OCI-LY7 (cell line): ENCODE measurements at regions not wholly inside any gene's neighbourhood (a gene's known extent, or its start where the extent isn't known, plus 50 kb on each side); places are given as distances from the start of the nearest gene placed in this dataset.

Experiments used
- BruUV-seq: library from RNA; stranded (reverse); fragments of 400-500 nt; replicated peaks from 2 replicates; lab custom pipeline; 2021; lab: Mats Ljungman, UMichigan
- CTCF ChIA-PET: fragments of 300-600 bp; sonication (Branson Sonifier 250); formaldehyde crosslinking; loops from one replicate; lab custom pipeline; 2022; ENCODE audit warnings: antibody characterized with exemption; ENCODE audit not compliant: unreplicated experiment; lab: Charles Lee
- POLR2A ChIA-PET: fragments of 300-600 bp; sonication (Branson Sonifier 250); formaldehyde crosslinking; loops from one replicate; lab custom pipeline; 2022; ENCODE audit warnings: antibody characterized with exemption; lab: Charles Lee
- DNase-seq: peaks from one replicate; pipeline ENCODE4 v3.0.0-alpha.2; 2015; ENCODE audit warnings: low spot score
- H2AFZ ChIP-seq: fragments of 200-600 bp; sonication (generic), shearing (Covaris generic); 2 replicates; pipeline ENCODE4 v1.6.1; 2014; ENCODE audit warnings: mild to moderate bottlenecking, antibody characterized with exemption, low read length, moderate library complexity
- H3K27ac ChIP-seq: fragments of 200-600 bp; sonication (generic); 2 replicates; pipeline ENCODE4 v1.5.1; 2014; ENCODE audit warnings: mixed run types, low read depth, mild to moderate bottlenecking, moderate library complexity, low read length, inconsistent platforms; ENCODE audit not compliant: poor library complexity, severe bottlenecking
- H3K36me3 ChIP-seq: fragments of 200-600 bp; sonication (generic); 2 replicates; pipeline ENCODE4 v1.6.1; 2014; ENCODE audit warnings: mild to moderate bottlenecking, antibody characterized with exemption, low read length, moderate library complexity, mixed read lengths; ENCODE audit not compliant: insufficient read depth
- H3K4me1 ChIP-seq: fragments of 200-600 bp; sonication (generic); 2 replicates; pipeline ENCODE4 v1.5.1; 2014; ENCODE audit warnings: mild to moderate bottlenecking, low read length; ENCODE audit not compliant: insufficient read depth, poor library complexity, severe bottlenecking
- H3K4me2 ChIP-seq: fragments of 200-600 bp; sonication (generic); 2 replicates; pipeline ENCODE4 v1.6.1; 2014; ENCODE audit warnings: mild to moderate bottlenecking, low read length
- H3K4me3 ChIP-seq: fragments of 200-600 bp; sonication (generic); 2 replicates; pipeline ENCODE4 v1.5.1; 2014; ENCODE audit warnings: mild to moderate bottlenecking, low read depth, low read length; ENCODE audit not compliant: poor library complexity, severe bottlenecking
- H3K79me2 ChIP-seq: fragments of 200-600 bp; sonication (generic); 2 replicates; pipeline ENCODE4 v1.6.1; 2016; ENCODE audit warnings: low read depth, mild to moderate bottlenecking, low read length, moderate library complexity, mixed read lengths; ENCODE audit not compliant: insufficient read depth
- H3K9me2 ChIP-seq: fragments of 200-600 bp; sonication (generic); 2 replicates; pipeline ENCODE4 v1.6.1; 2016; ENCODE audit warnings: mild to moderate bottlenecking, low read length, mixed read lengths; ENCODE audit not compliant: insufficient read depth
- H3K9me3 ChIP-seq: fragments of 200-600 bp; sonication (generic); 2 replicates; pipeline ENCODE4 v1.6.1; 2014; ENCODE audit warnings: mild to moderate bottlenecking, mixed run types, low read length, mixed read lengths
- H4K20me1 ChIP-seq: fragments of 200-600 bp; sonication (generic); 2 replicates; pipeline ENCODE4 v1.6.1; 2014; ENCODE audit warnings: mild to moderate bottlenecking, antibody characterized with exemption, low read length, moderate library complexity, mixed read lengths; ENCODE audit not compliant: insufficient read depth
- EZH2phosphoT487 ChIP-seq: fragments of 200-600 bp; sonication (generic); IDR thresholded peaks from 2 replicates; pipeline ENCODE4 v1.6.1; 2018; ENCODE audit warnings: low read depth, borderline replicate concordance, mild to moderate bottlenecking, mixed run types, antibody characterized with exemption, low read length, moderate library complexity, mixed read lengths
- intact Hi-C: fragments of 100-400 bp; cut with micrococcal nuclease; formaldehyde crosslinking; loops from one replicate; pipeline ENCODE4 v1.10.0; 2022; ENCODE audit not compliant: unreplicated experiment
- TF ChIP-seq, protein P1 (sequence below): fragments of 200-600 bp; sonication (generic); conservative IDR thresholded peaks from 2 replicates; pipeline ENCODE4 v1.5.1; 2014; ENCODE audit warnings: mild to moderate bottlenecking, antibody characterized with exemption, low read length, moderate library complexity, mixed read lengths

GRCh38 chr9:117926031-117926658, 221.9 kb downstream of the TLR4 start:
- Histone ChIP-seq H3K9me2 (no peaks in the 10 kb centered on the region), H3K79me2 (no peaks in the 10 kb centered on the region), H3K4me1 (no peaks in the 10 kb centered on the region), H3K9me3 (no peaks in the 10 kb centered on the region), H2AFZ (no peak overlapping the region), H3K27ac (no peak overlapping the region), H4K20me1 (no peaks in the 10 kb centered on the region), H3K4me3 (no peak overlapping the region), H3K4me2 (no peak overlapping the region), H3K36me3 (no peaks in the 10 kb centered on the region)
- no TSS peak for BruUV-seq
- POLR2A ChIA-PET: interaction anchor here (0.7 kb wide), 1 partner anchor 10 kb away, joined by 3 read pairs; no protein-coding TSS in a partner anchor
- intact Hi-C loops: loop anchor here (10.0 kb wide), 1 partner anchor 219 kb away; no protein-coding TSS in a partner anchor
- CTCF ChIA-PET: no interaction called here
- DNase-seq: no peak
- TF ChIP-seq, protein P1, sequence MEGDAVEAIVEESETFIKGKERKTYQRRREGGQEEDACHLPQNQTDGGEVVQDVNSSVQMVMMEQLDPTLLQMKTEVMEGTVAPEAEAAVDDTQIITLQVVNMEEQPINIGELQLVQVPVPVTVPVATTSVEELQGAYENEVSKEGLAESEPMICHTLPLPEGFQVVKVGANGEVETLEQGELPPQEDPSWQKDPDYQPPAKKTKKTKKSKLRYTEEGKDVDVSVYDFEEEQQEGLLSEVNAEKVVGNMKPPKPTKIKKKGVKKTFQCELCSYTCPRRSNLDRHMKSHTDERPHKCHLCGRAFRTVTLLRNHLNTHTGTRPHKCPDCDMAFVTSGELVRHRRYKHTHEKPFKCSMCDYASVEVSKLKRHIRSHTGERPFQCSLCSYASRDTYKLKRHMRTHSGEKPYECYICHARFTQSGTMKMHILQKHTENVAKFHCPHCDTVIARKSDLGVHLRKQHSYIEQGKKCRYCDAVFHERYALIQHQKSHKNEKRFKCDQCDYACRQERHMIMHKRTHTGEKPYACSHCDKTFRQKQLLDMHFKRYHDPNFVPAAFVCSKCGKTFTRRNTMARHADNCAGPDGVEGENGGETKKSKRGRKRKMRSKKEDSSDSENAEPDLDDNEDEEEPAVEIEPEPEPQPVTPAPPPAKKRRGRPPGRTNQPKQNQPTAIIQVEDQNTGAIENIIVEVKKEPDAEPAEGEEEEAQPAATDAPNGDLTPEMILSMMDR: no peak
- no peak for TF ChIP-seq EZH2phosphoT487

- H3K9me3 ChIP-seq: no peaks in the 10 kb centered on the region
- no peaks in the 10 kb centered on the region for H3K4me1 ChIP-seq
- TF ChIP-seq, protein P1: peak; percentile 72
- TF ChIP-seq EZH2phosphoT487: no peak
- ChIA-PET POLR2A (interaction anchor here (0.6 to 0.9 kb wide), 3 partner anchors 10 to 141 kb away, joined by 3 to 6 read pairs (median 3); no protein-coding TSS in a partner anchor), CTCF (no interaction called here)
- no TSS peak for BruUV-seq
- no peaks in the 10 kb centered on the region for H4K20me1 ChIP-seq
- H3K9me2 ChIP-seq: no peaks in the 10 kb centered on the region
- no peaks in the 10 kb centered on the region for H3K79me2 ChIP-seq
- H3K4me2 ChIP-seq: no peak overlapping the region
- no peak overlapping the region for H2AFZ ChIP-seq
- intact Hi-C loops: loop anchor here (1.0 to 10.0 kb wide), 2 partner anchors 217 to 283 kb away; no protein-coding TSS in a partner anchor
- H3K36me3 ChIP-seq: no peaks in the 10 kb centered on the region
- H3K27ac ChIP-seq: no peak overlapping the region
- peak; percentile 26 for DNase-seq
- no peak overlapping the region for H3K4me3 ChIP-seq
Observed at GRCh38 chr9:117927354-117927753, 223.2 kb downstream of the TLR4 start.

GRCh38 chr9:117929868-117930267, 225.7 kb downstream of the TLR4 start:
- no peak for DNase-seq
- intact Hi-C loops: loop anchor here (10.0 kb wide), 1 partner anchor 215 kb away; no protein-coding TSS in a partner anchor
- Histone ChIP-seq H3K4me3 (no peak overlapping the region), H3K36me3 (no peaks in the 10 kb centered on the region), H3K4me2 (no peak overlapping the region), H4K20me1 (no peaks in the 10 kb centered on the region), H3K4me1 (no peaks in the 10 kb centered on the region), H3K79me2 (no peaks in the 10 kb centered on the region), H3K9me3 (no peaks in the 10 kb centered on the region), H3K27ac (no peak overlapping the region), H3K9me2 (no peaks in the 10 kb centered on the region), H2AFZ (no peak overlapping the region)
- no TSS peak for BruUV-seq
- TF ChIP-seq EZH2phosphoT487: no peak
- TF ChIP-seq, protein P1: no peak
- ChIA-PET POLR2A (interaction anchor here (1.7 kb wide), 1 partner anchor 13 kb away, joined by 9 read pairs; no protein-coding TSS in a partner anchor), CTCF (no interaction called here)
